ENCODE measurements at regions not wholly inside any gene's neighbourhood (a gene's known extent, or its start where the extent isn't known, plus 50 kb on each side); places are given as distances from the start of the nearest gene placed in this dataset.

DNA sequence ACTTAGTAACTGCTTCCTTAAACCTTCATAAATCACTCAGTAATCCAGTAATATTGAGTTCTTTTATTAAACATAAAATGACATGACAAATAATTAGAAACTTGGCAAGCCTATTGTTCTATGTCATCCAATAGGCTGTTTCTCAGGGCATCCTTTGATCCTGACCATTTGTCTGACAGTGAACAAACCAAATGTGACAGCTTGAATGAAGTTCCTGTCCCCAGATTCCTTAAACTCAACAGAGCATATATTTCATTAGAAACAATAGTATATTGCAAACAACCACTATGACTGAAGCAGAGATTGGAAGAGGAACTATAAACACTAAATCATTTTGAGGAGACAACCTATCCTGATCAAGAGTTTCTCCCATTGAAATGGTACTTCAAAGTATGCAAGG, 113.6 kb upstream of the MDFIC2 start:
- TF ChIP-seq, protein P1, sequence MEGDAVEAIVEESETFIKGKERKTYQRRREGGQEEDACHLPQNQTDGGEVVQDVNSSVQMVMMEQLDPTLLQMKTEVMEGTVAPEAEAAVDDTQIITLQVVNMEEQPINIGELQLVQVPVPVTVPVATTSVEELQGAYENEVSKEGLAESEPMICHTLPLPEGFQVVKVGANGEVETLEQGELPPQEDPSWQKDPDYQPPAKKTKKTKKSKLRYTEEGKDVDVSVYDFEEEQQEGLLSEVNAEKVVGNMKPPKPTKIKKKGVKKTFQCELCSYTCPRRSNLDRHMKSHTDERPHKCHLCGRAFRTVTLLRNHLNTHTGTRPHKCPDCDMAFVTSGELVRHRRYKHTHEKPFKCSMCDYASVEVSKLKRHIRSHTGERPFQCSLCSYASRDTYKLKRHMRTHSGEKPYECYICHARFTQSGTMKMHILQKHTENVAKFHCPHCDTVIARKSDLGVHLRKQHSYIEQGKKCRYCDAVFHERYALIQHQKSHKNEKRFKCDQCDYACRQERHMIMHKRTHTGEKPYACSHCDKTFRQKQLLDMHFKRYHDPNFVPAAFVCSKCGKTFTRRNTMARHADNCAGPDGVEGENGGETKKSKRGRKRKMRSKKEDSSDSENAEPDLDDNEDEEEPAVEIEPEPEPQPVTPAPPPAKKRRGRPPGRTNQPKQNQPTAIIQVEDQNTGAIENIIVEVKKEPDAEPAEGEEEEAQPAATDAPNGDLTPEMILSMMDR (IDR thresholded peaks at IDR 0.05) = no peak
- no peak for TF ChIP-seq POLR2A (IDR thresholded peaks at IDR 0.05)
- no peak for TF ChIP-seq EP300 (IDR thresholded peaks at IDR 0.05)

Data from stomach (tissue), 4 donors.